ENCODE measurements at regions not wholly inside any gene's neighbourhood (a gene's known extent, or its start where the extent isn't known, plus 50 kb on each side); places are given as distances from the start of the nearest gene placed in this dataset.

GRCh38 chr5:62198421-62198820 is 107.6 kb upstream of the KIF2A start:
- Histone ChIP-seq H3K4me2 (ENCODE audit: low read depth, low read length) (no peak overlapping the region), H3K9ac (ENCODE audit: low read length) (no peak overlapping the region), H3K27ac (ENCODE audit: low read length) (no peak overlapping the region), H3K9me2 (replicated peaks; ENCODE audit: insufficient read depth, low read length) (no peaks in the 10 kb centered on the region), H4K20me1 (ENCODE audit: insufficient read depth, low read length) (no peaks in the 10 kb centered on the region), H3K36me3 (replicated peaks; ENCODE audit: insufficient read depth, low read length) (no peaks in the 10 kb centered on the region), H2AFZ (ENCODE audit: low read length) (no peak overlapping the region), H3F3A (ENCODE audit: insufficient read depth, low read length) (no peaks in the 10 kb centered on the region), H3K4me1 (ENCODE audit: low read length) (no peaks in the 10 kb centered on the region), H3K79me2 (ENCODE audit: low read length) (no peaks in the 10 kb centered on the region), H3K9me3 (replicated peaks; ENCODE audit: insufficient read depth, low read length) (no peaks in the 10 kb centered on the region), H3K27me3 (replicated peaks; ENCODE audit: insufficient read depth, low read length) (no peaks in the 10 kb centered on the region), H3K4me3 (ENCODE audit: low read length) (no peak overlapping the region)
- no peak for TF ChIP-seq EZH2 (optimal IDR thresholded peaks at IDR 0.05; ENCODE audit: low read depth, low read length)
- TF ChIP-seq EZH2phosphoT487 (IDR thresholded peaks at IDR 0.05; ENCODE audit: low read length): no peak
- TF ChIP-seq CTCF (IDR thresholded peaks at IDR 0.05; ENCODE audit: low read length): no peak
- DNase-seq: no peak

- no peaks in the 10 kb centered on the region for H3K9me3 ChIP-seq (replicated peaks; ENCODE audit: insufficient read depth, low read length)
- TF ChIP-seq CTCF (IDR thresholded peaks at IDR 0.05; ENCODE audit: low read length) (no peak), EZH2phosphoT487 (IDR thresholded peaks at IDR 0.05; ENCODE audit: low read length) (no peak), EZH2 (optimal IDR thresholded peaks at IDR 0.05; ENCODE audit: low read depth, low read length) (no peak)
- H3K9ac ChIP-seq (ENCODE audit: low read length): no peak overlapping the region
- no peak overlapping the region for H3K4me2 ChIP-seq (ENCODE audit: low read depth, low read length)
- no peaks in the 10 kb centered on the region for H3K27me3 ChIP-seq (replicated peaks; ENCODE audit: insufficient read depth, low read length)
- no peaks in the 10 kb centered on the region for H3K36me3 ChIP-seq (replicated peaks; ENCODE audit: insufficient read depth, low read length)
- H2AFZ ChIP-seq (ENCODE audit: low read length): no peak overlapping the region
- H3K4me3 ChIP-seq (ENCODE audit: low read length): no peak overlapping the region
- no peaks in the 10 kb centered on the region for H3F3A ChIP-seq (ENCODE audit: insufficient read depth, low read length)
- H3K79me2 ChIP-seq (ENCODE audit: low read length): no peaks in the 10 kb centered on the region
- H3K4me1 ChIP-seq (ENCODE audit: low read length): no peaks in the 10 kb centered on the region
- DNase-seq: no peak
- no peak overlapping the region for H3K27ac ChIP-seq (ENCODE audit: low read length)
- H4K20me1 ChIP-seq (ENCODE audit: insufficient read depth, low read length): no peaks in the 10 kb centered on the region
- no peaks in the 10 kb centered on the region for H3K9me2 ChIP-seq (replicated peaks; ENCODE audit: insufficient read depth, low read length)
These were observed 106.0 kb upstream of the KIF2A start for GRCh38 chr5:62199792-62200716.

- 0 out of 2 replicates have a peak overlapping the region, but pooled peaks have one; percentile 11 for H2AFZ ChIP-seq (ENCODE audit: low read length)
- no peaks in the 10 kb centered on the region for H3F3A ChIP-seq (ENCODE audit: insufficient read depth, low read length)
- DNase-seq: no peak
- H3K9me3 ChIP-seq (replicated peaks; ENCODE audit: insufficient read depth, low read length): no peaks in the 10 kb centered on the region
- no peak overlapping the region for H3K4me3 ChIP-seq (ENCODE audit: low read length)
- TF ChIP-seq EZH2 (optimal IDR thresholded peaks at IDR 0.05; ENCODE audit: low read depth, low read length) (no peak), CTCF (IDR thresholded peaks at IDR 0.05; ENCODE audit: low read length) (no peak), EZH2phosphoT487 (IDR thresholded peaks at IDR 0.05; ENCODE audit: low read length) (no peak)
- H3K4me2 ChIP-seq (ENCODE audit: low read depth, low read length): no peak overlapping the region
- no peaks in the 10 kb centered on the region for H3K4me1 ChIP-seq (ENCODE audit: low read length)
- no peaks in the 10 kb centered on the region for H3K36me3 ChIP-seq (replicated peaks; ENCODE audit: insufficient read depth, low read length)
- no peaks in the 10 kb centered on the region for H4K20me1 ChIP-seq (ENCODE audit: insufficient read depth, low read length)
- no peaks in the 10 kb centered on the region for H3K27me3 ChIP-seq (replicated peaks; ENCODE audit: insufficient read depth, low read length)
- no peaks in the 10 kb centered on the region for H3K9me2 ChIP-seq (replicated peaks; ENCODE audit: insufficient read depth, low read length)
- H3K79me2 ChIP-seq (ENCODE audit: low read length): no peaks in the 10 kb centered on the region
- no peak overlapping the region for H3K9ac ChIP-seq (ENCODE audit: low read length)
- no peak overlapping the region for H3K27ac ChIP-seq (ENCODE audit: low read length)
These were observed 99.7 kb upstream of the KIF2A start for GRCh38 chr5:62206150-62206829.
